ENCODE measurements at regions not wholly inside any gene's neighbourhood (a gene's known extent, or its start where the extent isn't known, plus 50 kb on each side); places are given as distances from the start of the nearest gene placed in this dataset.

DNA sequence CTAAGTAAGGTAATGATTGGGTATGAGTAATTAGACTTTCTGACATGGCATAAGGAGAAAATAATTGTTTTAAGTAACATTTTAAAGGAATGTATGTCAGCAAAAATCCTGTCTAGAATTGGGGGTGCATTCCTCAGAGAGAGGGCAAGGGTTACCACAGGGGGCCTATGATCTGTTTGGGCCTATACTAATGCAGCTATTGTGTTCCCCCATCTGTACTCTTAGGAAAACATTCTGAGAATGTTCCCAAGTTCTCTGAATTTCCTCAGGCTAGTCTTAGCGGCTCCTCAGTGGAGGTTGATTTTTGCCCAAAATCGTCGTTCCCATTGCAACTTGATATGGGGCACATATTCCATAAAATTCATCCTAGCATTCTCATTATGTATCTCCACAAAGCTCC, 1216.4 kb upstream of the GBE1 start:
- no peaks in the 10 kb centered on the region for H4K20me1 ChIP-seq (ENCODE audit: insufficient read depth, low read length)
- H3F3A ChIP-seq (ENCODE audit: insufficient read depth, low read length): no peaks in the 10 kb centered on the region
- DNase-seq: no peak
- no peak overlapping the region for H3K4me3 ChIP-seq (ENCODE audit: low read length)
- H3K9me3 ChIP-seq (replicated peaks; ENCODE audit: insufficient read depth, low read length): no peaks in the 10 kb centered on the region
- TF ChIP-seq, protein P1, sequence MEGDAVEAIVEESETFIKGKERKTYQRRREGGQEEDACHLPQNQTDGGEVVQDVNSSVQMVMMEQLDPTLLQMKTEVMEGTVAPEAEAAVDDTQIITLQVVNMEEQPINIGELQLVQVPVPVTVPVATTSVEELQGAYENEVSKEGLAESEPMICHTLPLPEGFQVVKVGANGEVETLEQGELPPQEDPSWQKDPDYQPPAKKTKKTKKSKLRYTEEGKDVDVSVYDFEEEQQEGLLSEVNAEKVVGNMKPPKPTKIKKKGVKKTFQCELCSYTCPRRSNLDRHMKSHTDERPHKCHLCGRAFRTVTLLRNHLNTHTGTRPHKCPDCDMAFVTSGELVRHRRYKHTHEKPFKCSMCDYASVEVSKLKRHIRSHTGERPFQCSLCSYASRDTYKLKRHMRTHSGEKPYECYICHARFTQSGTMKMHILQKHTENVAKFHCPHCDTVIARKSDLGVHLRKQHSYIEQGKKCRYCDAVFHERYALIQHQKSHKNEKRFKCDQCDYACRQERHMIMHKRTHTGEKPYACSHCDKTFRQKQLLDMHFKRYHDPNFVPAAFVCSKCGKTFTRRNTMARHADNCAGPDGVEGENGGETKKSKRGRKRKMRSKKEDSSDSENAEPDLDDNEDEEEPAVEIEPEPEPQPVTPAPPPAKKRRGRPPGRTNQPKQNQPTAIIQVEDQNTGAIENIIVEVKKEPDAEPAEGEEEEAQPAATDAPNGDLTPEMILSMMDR (IDR thresholded peaks at IDR 0.05; ENCODE audit: low read length): no peak
- TF ChIP-seq EZH2 (optimal IDR thresholded peaks at IDR 0.05; ENCODE audit: low read depth, low read length): no peak
- TF ChIP-seq EZH2phosphoT487 (IDR thresholded peaks at IDR 0.05; ENCODE audit: low read length): no peak
- H3K4me2 ChIP-seq (ENCODE audit: low read depth, low read length): no peak overlapping the region
- no peak overlapping the region for H3K27ac ChIP-seq (ENCODE audit: low read length)
- no peaks in the 10 kb centered on the region for H3K27me3 ChIP-seq (replicated peaks; ENCODE audit: insufficient read depth, low read length)
- H3K36me3 ChIP-seq (replicated peaks; ENCODE audit: insufficient read depth, low read length): no peaks in the 10 kb centered on the region
- H3K79me2 ChIP-seq (ENCODE audit: low read length): no peaks in the 10 kb centered on the region
- H2AFZ ChIP-seq (ENCODE audit: low read length): no peak overlapping the region
- no peaks in the 10 kb centered on the region for H3K9me2 ChIP-seq (replicated peaks; ENCODE audit: insufficient read depth, low read length)
- H3K9ac ChIP-seq (ENCODE audit: low read length): no peak overlapping the region
- H3K4me1 ChIP-seq (ENCODE audit: low read length): no peaks in the 10 kb centered on the region

DNA sequence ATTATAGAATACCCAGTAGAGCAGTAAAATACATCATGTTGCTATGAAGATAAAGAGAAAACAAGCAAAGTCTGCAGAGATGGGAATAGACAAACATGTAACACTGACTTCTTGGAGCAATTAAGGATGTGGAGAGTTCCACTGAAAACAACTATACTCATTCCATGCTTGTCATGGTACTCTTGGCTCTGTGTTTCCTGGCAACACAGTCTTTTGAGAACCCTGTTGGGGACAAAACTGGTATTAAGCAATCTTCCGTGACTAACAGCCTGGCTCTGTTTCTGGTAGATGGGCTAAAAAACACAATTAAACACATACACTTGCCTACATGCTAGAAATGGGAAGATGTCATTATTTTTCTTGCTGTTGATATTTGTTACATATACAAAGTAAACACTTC, 1212.3 kb upstream of the GBE1 start:
- TF ChIP-seq EZH2 (optimal IDR thresholded peaks at IDR 0.05; ENCODE audit: low read depth, low read length) (no peak), EZH2phosphoT487 (IDR thresholded peaks at IDR 0.05; ENCODE audit: low read length) (no peak)
- TF ChIP-seq, protein P1 (IDR thresholded peaks at IDR 0.05; ENCODE audit: low read length): no peak
- no peak overlapping the region for H2AFZ ChIP-seq (ENCODE audit: low read length)

GRCh38 chr3:82960379-82960778, 1198.9 kb upstream of the GBE1 start:
- Histone ChIP-seq H3K9me3 (replicated peaks; ENCODE audit: insufficient read depth, low read length) (no peaks in the 10 kb centered on the region), H3F3A (ENCODE audit: insufficient read depth, low read length) (no peaks in the 10 kb centered on the region), H3K79me2 (ENCODE audit: low read length) (no peaks in the 10 kb centered on the region), H2AFZ (ENCODE audit: low read length) (no peak overlapping the region), H3K36me3 (replicated peaks; ENCODE audit: insufficient read depth, low read length) (no peaks in the 10 kb centered on the region), H4K20me1 (ENCODE audit: insufficient read depth, low read length) (no peaks in the 10 kb centered on the region), H3K4me1 (ENCODE audit: low read length) (no peaks in the 10 kb centered on the region), H3K27me3 (replicated peaks; ENCODE audit: insufficient read depth, low read length) (no peaks in the 10 kb centered on the region), H3K27ac (ENCODE audit: low read length) (no peak overlapping the region), H3K9me2 (replicated peaks; ENCODE audit: insufficient read depth, low read length) (no peaks in the 10 kb centered on the region), H3K4me3 (ENCODE audit: low read length) (no peak overlapping the region), H3K4me2 (ENCODE audit: low read depth, low read length) (no peak overlapping the region), H3K9ac (ENCODE audit: low read length) (no peak overlapping the region)
- no peak for DNase-seq
- TF ChIP-seq, protein P1 (IDR thresholded peaks at IDR 0.05; ENCODE audit: low read length): no peak
- TF ChIP-seq EZH2 (optimal IDR thresholded peaks at IDR 0.05; ENCODE audit: low read depth, low read length) (no peak), EZH2phosphoT487 (IDR thresholded peaks at IDR 0.05; ENCODE audit: low read length) (no peak)

More for the DNA sequence above, 1212.3 kb upstream of the GBE1 start:
- Histone ChIP-seq H3K4me2 (ENCODE audit: low read depth, low read length) (no peak overlapping the region), H3K79me2 (ENCODE audit: low read length) (no peaks in the 10 kb centered on the region), H3K36me3 (replicated peaks; ENCODE audit: insufficient read depth, low read length) (no peaks in the 10 kb centered on the region), H3F3A (ENCODE audit: insufficient read depth, low read length) (no peaks in the 10 kb centered on the region), H3K9me3 (replicated peaks; ENCODE audit: insufficient read depth, low read length) (no peaks in the 10 kb centered on the region), H3K4me1 (ENCODE audit: low read length) (no peaks in the 10 kb centered on the region), H3K27me3 (replicated peaks; ENCODE audit: insufficient read depth, low read length) (no peaks in the 10 kb centered on the region), H3K9me2 (replicated peaks; ENCODE audit: insufficient read depth, low read length) (no peaks in the 10 kb centered on the region), H3K27ac (ENCODE audit: low read length) (no peak overlapping the region), H3K9ac (ENCODE audit: low read length) (no peak overlapping the region), H4K20me1 (ENCODE audit: insufficient read depth, low read length) (no peaks in the 10 kb centered on the region), H3K4me3 (ENCODE audit: low read length) (no peak overlapping the region)
- no peak for DNase-seq

Data from MM.1S (cell line).